ENCODE measurements at regions not wholly inside any gene's neighbourhood (a gene's known extent, or its start where the extent isn't known, plus 50 kb on each side); places are given as distances from the start of the nearest gene placed in this dataset.

- Histone ChIP-seq H3K27me3 (ENCODE audit: control insufficient read depth, insufficient read depth, low read length) (no peaks in the 10 kb centered on the region), H3K9ac (ENCODE audit: low read depth, low read length) (no peak overlapping the region), H3K36me3 (ENCODE audit: control insufficient read depth, insufficient read depth, low read length) (no peaks in the 10 kb centered on the region), H3K27ac (ENCODE audit: low read depth, low read length) (no peak overlapping the region), H3K4me3 (ENCODE audit: low read depth, low read length) (no peak overlapping the region), H3K9me3 (ENCODE audit: control insufficient read depth, insufficient read depth, low read length) (no peaks in the 10 kb centered on the region), H3K4me1 (ENCODE audit: control insufficient read depth, insufficient read depth, low read length) (no peaks in the 10 kb centered on the region)
Measured at GRCh38 chr4:163758032-163758431, 263.5 kb downstream of the TMA16 start.

- Histone ChIP-seq H3K27ac (ENCODE audit: low read depth, low read length) (no peak overlapping the region), H3K9me3 (ENCODE audit: control insufficient read depth, insufficient read depth, low read length) (no peaks in the 10 kb centered on the region), H3K36me3 (ENCODE audit: control insufficient read depth, insufficient read depth, low read length) (no peaks in the 10 kb centered on the region), H3K4me3 (ENCODE audit: low read depth, low read length) (no peak overlapping the region), H3K27me3 (ENCODE audit: control insufficient read depth, insufficient read depth, low read length) (no peaks in the 10 kb centered on the region), H3K9ac (ENCODE audit: low read depth, low read length) (no peak overlapping the region), H3K4me1 (ENCODE audit: control insufficient read depth, insufficient read depth, low read length) (no peaks in the 10 kb centered on the region)
Measured at GRCh38 chr4:163762741-163763140, 268.3 kb downstream of the TMA16 start.

- H3K9me3 ChIP-seq (ENCODE audit: control insufficient read depth, insufficient read depth, low read length): no peaks in the 10 kb centered on the region
- no peaks in the 10 kb centered on the region for H3K36me3 ChIP-seq (ENCODE audit: control insufficient read depth, insufficient read depth, low read length)
- no peaks in the 10 kb centered on the region for H3K27me3 ChIP-seq (ENCODE audit: control insufficient read depth, insufficient read depth, low read length)
- H3K4me1 ChIP-seq (ENCODE audit: control insufficient read depth, insufficient read depth, low read length): no peaks in the 10 kb centered on the region
- H3K9ac ChIP-seq (ENCODE audit: low read depth, low read length): no peak overlapping the region
- no peak overlapping the region for H3K4me3 ChIP-seq (ENCODE audit: low read depth, low read length)
- H3K27ac ChIP-seq (ENCODE audit: low read depth, low read length): no peak overlapping the region
Measured at GRCh38 chr4:163764569-163764968, 270.1 kb downstream of the TMA16 start.

- H3K4me1 ChIP-seq (ENCODE audit: control insufficient read depth, insufficient read depth, low read length): no peaks in the 10 kb centered on the region
- H3K27me3 ChIP-seq (ENCODE audit: control insufficient read depth, insufficient read depth, low read length): no peaks in the 10 kb centered on the region
- H3K4me3 ChIP-seq (ENCODE audit: low read depth, low read length): no peak overlapping the region
- no peak overlapping the region for H3K9ac ChIP-seq (ENCODE audit: low read depth, low read length)
- H3K27ac ChIP-seq (ENCODE audit: low read depth, low read length): no peak overlapping the region
- H3K36me3 ChIP-seq (ENCODE audit: control insufficient read depth, insufficient read depth, low read length): no peaks in the 10 kb centered on the region
- H3K9me3 ChIP-seq (ENCODE audit: control insufficient read depth, insufficient read depth, low read length): no peaks in the 10 kb centered on the region
Measured at GRCh38 chr4:163768014-163768413, 273.5 kb downstream of the TMA16 start.

- Histone ChIP-seq H3K9ac (ENCODE audit: low read depth, low read length) (no peak overlapping the region), H3K27me3 (ENCODE audit: control insufficient read depth, insufficient read depth, low read length) (no peaks in the 10 kb centered on the region), H3K36me3 (ENCODE audit: control insufficient read depth, insufficient read depth, low read length) (no peaks in the 10 kb centered on the region), H3K9me3 (ENCODE audit: control insufficient read depth, insufficient read depth, low read length) (no peaks in the 10 kb centered on the region), H3K4me1 (ENCODE audit: control insufficient read depth, insufficient read depth, low read length) (no peaks in the 10 kb centered on the region; the same call in 1 of the 2 replicates), H3K4me3 (ENCODE audit: low read depth, low read length) (no peak overlapping the region), H3K27ac (ENCODE audit: low read depth, low read length) (no peak overlapping the region)
Measured at GRCh38 chr4:163772238-163772637, 277.7 kb downstream of the TMA16 start.

- no peak overlapping the region for H3K4me3 ChIP-seq (ENCODE audit: low read depth, low read length)
- H3K27me3 ChIP-seq (ENCODE audit: control insufficient read depth, insufficient read depth, low read length): no peaks in the 10 kb centered on the region
- H3K9ac ChIP-seq (ENCODE audit: low read depth, low read length): no peak overlapping the region
- H3K36me3 ChIP-seq (ENCODE audit: control insufficient read depth, insufficient read depth, low read length): no peaks in the 10 kb centered on the region
- H3K4me1 ChIP-seq (ENCODE audit: control insufficient read depth, insufficient read depth, low read length): no peaks in the 10 kb centered on the region; the same call in 1 of the 2 replicates
- no peak overlapping the region for H3K27ac ChIP-seq (ENCODE audit: low read depth, low read length)
- H3K9me3 ChIP-seq (ENCODE audit: control insufficient read depth, insufficient read depth, low read length): peaks cover 5% of the 10 kb centered on the region; the same call in 1 of the 2 replicates
Measured at GRCh38 chr4:163773940-163774339, 279.4 kb downstream of the TMA16 start.

GRCh38 chr4:163776957-163777356, 282.5 kb downstream of the TMA16 start:
- Histone ChIP-seq H3K9ac (ENCODE audit: low read depth, low read length) (no peak overlapping the region), H3K27ac (ENCODE audit: low read depth, low read length) (no peak overlapping the region), H3K36me3 (ENCODE audit: control insufficient read depth, insufficient read depth, low read length) (no peaks in the 10 kb centered on the region)

GRCh38 chr4:163781726-163782125, 287.2 kb downstream of the TMA16 start:
- no peak overlapping the region for H3K4me3 ChIP-seq (ENCODE audit: low read depth, low read length)
- no peak overlapping the region for H3K27ac ChIP-seq (ENCODE audit: low read depth, low read length)
- H3K36me3 ChIP-seq (ENCODE audit: control insufficient read depth, insufficient read depth, low read length): no peaks in the 10 kb centered on the region
- no peaks in the 10 kb centered on the region for H3K4me1 ChIP-seq (ENCODE audit: control insufficient read depth, insufficient read depth, low read length)
- peaks cover 5% of the 10 kb centered on the region; the same call in 1 of the 2 replicates for H3K9me3 ChIP-seq (ENCODE audit: control insufficient read depth, insufficient read depth, low read length)
- H3K9ac ChIP-seq (ENCODE audit: low read depth, low read length): no peak overlapping the region
- no peaks in the 10 kb centered on the region for H3K27me3 ChIP-seq (ENCODE audit: control insufficient read depth, insufficient read depth, low read length)

More at GRCh38 chr4:163776957-163777356, 282.5 kb downstream of the TMA16 start:
- H3K27me3 ChIP-seq (ENCODE audit: control insufficient read depth, insufficient read depth, low read length): no peaks in the 10 kb centered on the region
- no peaks in the 10 kb centered on the region; the same call in 1 of the 2 replicates for H3K4me1 ChIP-seq (ENCODE audit: control insufficient read depth, insufficient read depth, low read length)
- peaks cover 5% of the 10 kb centered on the region; the same call in 1 of the 2 replicates for H3K9me3 ChIP-seq (ENCODE audit: control insufficient read depth, insufficient read depth, low read length)
- H3K4me3 ChIP-seq (ENCODE audit: low read depth, low read length): no peak overlapping the region

- no peak overlapping the region for H3K9ac ChIP-seq (ENCODE audit: low read depth, low read length)
- H3K27me3 ChIP-seq (ENCODE audit: control insufficient read depth, insufficient read depth, low read length): no peaks in the 10 kb centered on the region
- H3K36me3 ChIP-seq (ENCODE audit: control insufficient read depth, insufficient read depth, low read length): no peaks in the 10 kb centered on the region
- H3K4me3 ChIP-seq (ENCODE audit: low read depth, low read length): no peak overlapping the region
- H3K4me1 ChIP-seq (ENCODE audit: control insufficient read depth, insufficient read depth, low read length): no peaks in the 10 kb centered on the region
- H3K27ac ChIP-seq (ENCODE audit: low read depth, low read length): no peak overlapping the region
- no peaks in the 10 kb centered on the region for H3K9me3 ChIP-seq (ENCODE audit: control insufficient read depth, insufficient read depth, low read length)
Measured at GRCh38 chr4:163790231-163790630, 295.7 kb downstream of the TMA16 start.

- Histone ChIP-seq H3K27ac (ENCODE audit: low read depth, low read length) (no peak overlapping the region), H3K4me3 (ENCODE audit: low read depth, low read length) (no peak overlapping the region), H3K9ac (ENCODE audit: low read depth, low read length) (no peak overlapping the region), H3K27me3 (ENCODE audit: control insufficient read depth, insufficient read depth, low read length) (no peaks in the 10 kb centered on the region), H3K4me1 (ENCODE audit: control insufficient read depth, insufficient read depth, low read length) (no peaks in the 10 kb centered on the region), H3K36me3 (ENCODE audit: control insufficient read depth, insufficient read depth, low read length) (no peaks in the 10 kb centered on the region), H3K9me3 (ENCODE audit: control insufficient read depth, insufficient read depth, low read length) (no peaks in the 10 kb centered on the region)
Measured at GRCh38 chr4:163795885-163796284, 301.4 kb downstream of the TMA16 start.

- no peaks in the 10 kb centered on the region for H3K9me3 ChIP-seq (ENCODE audit: control insufficient read depth, insufficient read depth, low read length)
- H3K9ac ChIP-seq (ENCODE audit: low read depth, low read length): no peak overlapping the region
Measured at GRCh38 chr4:163804001-163804400, 309.5 kb downstream of the TMA16 start.

GRCh38 chr4:163806653-163807052, 312.2 kb downstream of the TMA16 start:
- Histone ChIP-seq H3K9ac (ENCODE audit: low read depth, low read length) (no peak overlapping the region), H3K4me1 (ENCODE audit: control insufficient read depth, insufficient read depth, low read length) (no peaks in the 10 kb centered on the region), H3K9me3 (ENCODE audit: control insufficient read depth, insufficient read depth, low read length) (no peaks in the 10 kb centered on the region), H3K4me3 (ENCODE audit: low read depth, low read length) (no peak overlapping the region), H3K36me3 (ENCODE audit: control insufficient read depth, insufficient read depth, low read length) (no peaks in the 10 kb centered on the region), H3K27ac (ENCODE audit: low read depth, low read length) (no peak overlapping the region), H3K27me3 (ENCODE audit: control insufficient read depth, insufficient read depth, low read length) (no peaks in the 10 kb centered on the region)

More at GRCh38 chr4:163804001-163804400, 309.5 kb downstream of the TMA16 start:
- no peaks in the 10 kb centered on the region for H3K4me1 ChIP-seq (ENCODE audit: control insufficient read depth, insufficient read depth, low read length)
- no peak overlapping the region for H3K4me3 ChIP-seq (ENCODE audit: low read depth, low read length)
- no peaks in the 10 kb centered on the region for H3K27me3 ChIP-seq (ENCODE audit: control insufficient read depth, insufficient read depth, low read length)
- H3K27ac ChIP-seq (ENCODE audit: low read depth, low read length): no peak overlapping the region
- H3K36me3 ChIP-seq (ENCODE audit: control insufficient read depth, insufficient read depth, low read length): no peaks in the 10 kb centered on the region
